K562 (cell line): ENCODE measurements at regions not wholly inside any gene's neighbourhood (a gene's known extent, or its start where the extent isn't known, plus 50 kb on each side); places are given as distances from the start of the nearest gene placed in this dataset.

Source experiments
- CREB3L1 ChIP-seq: fragments of 450-650 bp; IDR thresholded peaks from 2 replicates; pipeline ENCODE4 v1.6.1; 2014; ENCODE audit warnings: low read depth, mild to moderate bottlenecking, moderate library complexity, borderline replicate concordance
- EHMT2 ChIP-seq: fragments of 450-650 bp; IDR thresholded peaks from 2 replicates; pipeline ENCODE4 v1.6.1; 2018; ENCODE audit warnings: antibody characterized with exemption
- ELF1 ChIP-seq: fragments of 200-800 bp; sonication (Bioruptor generic); IDR thresholded peaks from 2 replicates; pipeline ENCODE4 v1.6.1; 2016; ENCODE audit warnings: missing genetic modification characterization, missing compliant biosample characterization
- GATAD2A ChIP-seq: fragments of 450-650 bp; IDR thresholded peaks from 2 replicates; pipeline ENCODE4 v1.6.1; 2017
- JUND ChIP-seq, 2 experiments: IDR thresholded peaks; 2 replicates in 1 of 2; 3 replicates in 1 of 2; pipeline ENCODE4 v1.6.1; 2011; ENCODE audit warnings: borderline replicate concordance in 2 of 2, low read depth in 2 of 2, low read length in 2 of 2, improper control_type of control experiment in 1 of 2, missing biosample characterization in 1 of 2, missing genetic modification characterization in 1 of 2, missing genetic modification reagents in 1 of 2
- MAZ ChIP-seq, 2 experiments: fragments of 450-650 bp in 1 of 2; sonication (generic) in 1 of 2; formaldehyde crosslinking; IDR thresholded peaks in 1 of 2; conservative IDR thresholded peaks in 1 of 2; 2 replicates each; pipeline versions ENCODE4 v1.4.0 to v1.5.0; 2020; ENCODE audit warnings: mild to moderate bottlenecking in 1 of 2, missing genetic modification reagents in 1 of 2
- MGA ChIP-seq: fragments of 450-650 bp; IDR thresholded peaks from 2 replicates; pipeline ENCODE4 v1.6.1; 2016; ENCODE audit warnings: mild to moderate bottlenecking, moderate library complexity
- TSC22D4 ChIP-seq: fragments of 450-650 bp; IDR thresholded peaks from 2 replicates; pipeline ENCODE4 v1.6.1; 2016; ENCODE audit warnings: missing genetic modification characterization, missing biosample characterization, control low read depth
- ZNF655 ChIP-seq: fragments of 250-450 bp; sonication (Bioruptor Pico); IDR thresholded peaks from 2 replicates; pipeline ENCODE4 v1.5.0; 2021
- ZNF77 ChIP-seq: fragments of 250-450 bp; sonication (Bioruptor Pico); IDR thresholded peaks from 2 replicates; pipeline ENCODE4 v1.5.0; 2020

GRCh38 chr2:138327967-138328366, 173.6 kb upstream of the SPOPL start (continued):
- TF ChIP-seq MGA (no peak), EHMT2 (no peak), ZNF77 (no peak), ZNF655 (CRISPR knock-in tag) (no peak), ELF1 (no peak), MAZ (CRISPR knock-in tag; conservative IDR thresholded peaks at IDR 0.05 in 1 of 2, IDR thresholded peaks at IDR 0.05 in 1 of 2) (no peak), CREB3L1 (no peak), TSC22D4 (no peak), GATAD2A (no peak), JUND (IDR thresholded peaks at IDR 0.05; ENCODE audit: borderline replicate concordance, low read depth, low read length) (no peak), JUND (tag; IDR thresholded peaks at IDR 0.05; ENCODE audit: borderline replicate concordance, low read depth, low read length) (no peak)
- TF ChIP-seq, all 486 proteins: peak for 0
